DMS114 treated with DMSO at 0.1 percent for 48 hours (cell line): ENCODE measurements at regions not wholly inside any gene's neighbourhood (a gene's known extent, or its start where the extent isn't known, plus 50 kb on each side); places are given as distances from the start of the nearest gene placed in this dataset.

Source experiments
- DNase-seq: peaks from one replicate; lab custom pipeline; 2025; ENCODE audit not compliant: unreplicated experiment; lab: John Stamatoyannopoulos, UW

DNA sequence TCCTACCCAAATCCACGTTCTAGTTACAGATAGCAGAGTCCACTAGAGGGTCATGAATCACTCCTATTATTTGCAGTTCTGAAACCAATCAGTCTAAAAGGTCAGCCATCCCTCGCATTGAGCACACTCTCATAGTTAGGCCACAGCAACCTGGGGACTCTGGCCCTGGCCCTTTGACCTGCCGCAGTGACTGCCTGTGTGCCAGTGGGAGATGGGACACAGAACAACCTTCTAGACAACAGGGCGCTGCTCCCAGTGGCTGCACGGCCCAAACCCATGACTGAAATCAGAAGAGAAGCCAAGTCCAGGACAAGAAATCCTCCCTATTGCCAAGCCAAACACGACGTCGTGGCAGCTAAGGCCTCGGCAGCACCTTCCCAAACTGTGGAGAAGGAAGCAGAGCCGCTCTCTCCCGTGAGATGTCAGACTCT lies 158.5 kb downstream of the HERPUD2 start:
- DNase-seq = no peak

DNA sequence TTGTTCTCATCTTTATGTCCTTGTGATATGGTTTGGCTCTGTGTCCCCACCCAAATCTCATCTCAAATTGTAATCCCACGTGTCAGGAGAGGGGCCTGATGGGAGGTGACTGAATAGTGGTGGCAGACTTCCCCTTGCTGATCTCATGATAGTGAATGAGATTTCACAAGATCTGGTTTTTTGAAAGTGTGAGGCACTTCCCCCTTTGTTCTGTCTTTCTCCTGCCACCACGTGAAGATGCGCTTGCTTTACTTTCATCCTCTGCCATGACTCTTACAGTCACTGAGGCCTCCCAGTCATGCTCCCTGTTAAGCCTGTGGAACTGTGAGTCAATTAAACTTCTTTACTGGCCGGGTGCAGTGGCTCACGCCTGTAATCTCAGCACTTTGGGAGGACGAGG lies 161.0 kb downstream of the HERPUD2 start:
- no peak for DNase-seq

DNA sequence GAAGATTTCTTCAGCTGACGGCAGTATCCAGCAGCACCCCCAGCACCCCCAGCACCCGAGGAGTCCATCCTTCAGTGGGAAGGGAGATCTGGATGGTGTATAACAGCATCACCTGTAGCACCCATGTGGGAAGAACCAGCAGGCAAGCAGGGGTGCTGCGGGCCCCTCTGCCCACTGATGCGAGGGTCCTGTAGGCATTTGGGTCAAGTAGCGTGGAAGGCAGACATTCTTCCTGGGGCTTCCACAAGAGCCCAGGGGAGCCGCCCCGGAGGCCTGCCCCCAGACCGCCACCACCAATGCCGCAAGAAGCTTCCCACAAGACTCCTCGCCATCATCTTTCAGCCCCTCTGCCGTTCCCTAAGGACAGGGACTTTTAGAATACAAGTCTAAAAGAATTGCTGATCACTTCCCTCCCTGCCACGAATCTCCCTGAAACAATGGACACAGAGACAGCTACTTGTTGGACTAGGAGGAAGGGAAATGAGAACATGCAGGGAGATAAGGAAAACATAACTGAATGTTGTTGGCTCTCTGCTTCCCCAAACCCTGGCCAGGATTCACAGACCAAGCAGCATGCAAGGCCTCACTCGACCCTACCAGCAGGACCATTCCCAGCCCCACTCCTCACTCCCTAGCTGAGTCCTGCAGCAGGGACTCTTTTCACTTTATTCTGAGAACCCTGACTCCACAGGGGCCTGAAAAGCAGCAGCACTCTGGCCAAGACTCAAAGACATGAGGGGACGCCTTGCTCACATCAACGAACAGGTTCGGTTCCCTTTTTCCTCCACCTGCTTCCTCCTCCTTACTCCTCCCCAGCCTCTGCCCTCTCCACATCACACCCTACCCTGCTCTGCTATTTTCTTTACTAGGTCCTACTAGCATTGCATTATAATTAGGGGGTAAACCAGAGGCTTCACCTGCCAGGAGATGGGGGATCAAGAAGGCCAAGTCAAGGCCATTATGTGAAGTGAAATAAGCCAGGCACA lies 164.5 kb downstream of the HERPUD2 start:
- DNase-seq = no peak

DNA sequence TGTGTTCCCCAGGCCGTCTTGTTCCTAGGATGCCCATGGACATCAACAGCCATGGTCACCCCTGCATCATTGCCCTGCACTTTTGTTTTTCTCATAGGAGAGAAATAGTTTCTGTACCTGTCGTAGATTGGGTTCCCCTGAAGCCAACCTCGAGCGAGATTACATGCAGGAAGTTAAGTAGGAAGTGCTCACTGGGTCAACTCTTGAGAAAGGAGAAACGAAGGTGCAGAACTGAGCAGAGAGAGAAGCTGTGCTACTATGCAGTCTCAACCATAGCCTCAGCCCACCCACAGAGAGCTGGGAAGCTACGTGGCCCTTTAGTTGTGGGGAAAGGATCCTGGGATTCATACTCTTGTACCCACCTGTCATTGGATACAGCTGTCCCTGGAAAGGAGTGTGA lies 165.2 kb downstream of the HERPUD2 start:
- DNase-seq = no peak

DNA sequence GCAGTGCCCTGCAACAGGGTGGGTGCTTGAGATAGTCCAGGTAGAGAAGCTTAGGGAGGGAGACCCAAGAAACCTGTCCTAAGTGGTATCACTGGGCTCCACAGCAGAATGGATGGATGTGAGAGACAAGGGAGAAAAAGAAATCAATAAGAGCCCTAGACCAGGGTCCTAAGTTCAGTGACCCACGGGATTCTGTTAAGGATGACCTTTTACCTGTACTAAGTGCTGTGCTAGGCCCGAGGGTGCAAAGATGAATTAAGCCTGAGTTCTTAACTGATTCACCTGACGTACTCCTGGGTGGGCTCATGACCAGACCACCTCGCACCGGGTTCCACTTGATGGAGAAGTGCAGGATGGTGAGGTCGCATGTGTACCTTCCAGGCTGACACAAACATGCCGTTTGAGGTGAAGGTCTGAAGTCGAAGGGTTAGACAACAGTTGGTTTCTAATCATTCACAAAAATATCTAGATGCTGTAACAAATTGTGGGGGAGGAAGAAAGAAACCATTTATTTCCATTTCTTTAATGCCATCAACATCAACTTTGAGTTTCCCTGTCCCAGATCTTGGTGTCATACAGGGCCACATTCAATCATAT lies 166.5 kb downstream of the HERPUD2 start:
- no peak for DNase-seq

DNA sequence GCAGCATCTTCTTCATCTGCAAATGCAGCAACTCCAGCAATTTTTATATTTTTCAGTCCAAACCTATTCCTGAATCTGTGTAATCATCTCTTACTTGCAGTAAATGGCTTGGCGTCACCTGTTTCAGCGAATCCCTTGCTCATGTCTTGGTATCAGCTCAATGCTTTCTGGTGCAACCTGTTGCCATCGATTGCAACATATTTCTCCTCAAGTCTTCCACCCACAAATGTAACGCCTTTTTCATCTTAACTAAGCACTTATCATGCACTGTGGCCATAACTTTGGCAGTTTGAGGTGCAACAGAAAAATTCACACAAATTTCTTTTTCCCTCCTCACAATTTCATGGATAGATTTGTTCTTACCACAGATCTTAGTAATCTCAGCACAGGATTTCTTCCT lies 168.3 kb downstream of the HERPUD2 start:
- DNase-seq = no peak

DNA sequence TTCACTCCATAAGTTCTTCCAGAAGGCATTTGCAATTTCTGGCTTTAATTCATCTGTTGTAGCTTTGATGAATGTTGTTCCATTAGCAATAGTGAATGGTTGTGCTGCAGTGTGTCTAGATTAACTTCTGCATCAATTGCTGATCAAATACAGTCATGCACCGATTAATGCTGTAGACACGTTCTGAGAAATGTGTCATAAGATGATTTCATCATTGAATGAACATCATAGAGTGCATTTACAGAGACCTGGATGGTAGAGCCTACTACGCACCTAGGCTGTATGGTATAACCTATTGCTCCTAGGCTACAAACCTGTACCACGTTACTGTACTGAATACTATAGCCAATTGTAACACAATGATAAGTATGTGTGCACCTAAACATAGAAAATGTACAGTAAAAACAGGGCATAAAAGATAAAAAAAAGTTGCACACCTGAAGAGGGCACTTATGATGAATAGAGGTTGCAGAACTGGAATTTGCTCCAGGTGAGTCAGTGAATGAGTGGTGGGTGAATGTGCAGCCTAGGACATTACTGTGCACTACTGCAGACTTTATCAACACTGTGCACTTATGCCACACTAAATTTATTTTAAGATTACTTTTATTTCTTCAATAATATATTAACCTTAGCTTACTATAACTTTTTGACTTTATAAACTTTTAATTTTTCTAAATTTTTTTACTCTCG lies 170.7 kb downstream of the HERPUD2 start:
- DNase-seq = no peak

DNA sequence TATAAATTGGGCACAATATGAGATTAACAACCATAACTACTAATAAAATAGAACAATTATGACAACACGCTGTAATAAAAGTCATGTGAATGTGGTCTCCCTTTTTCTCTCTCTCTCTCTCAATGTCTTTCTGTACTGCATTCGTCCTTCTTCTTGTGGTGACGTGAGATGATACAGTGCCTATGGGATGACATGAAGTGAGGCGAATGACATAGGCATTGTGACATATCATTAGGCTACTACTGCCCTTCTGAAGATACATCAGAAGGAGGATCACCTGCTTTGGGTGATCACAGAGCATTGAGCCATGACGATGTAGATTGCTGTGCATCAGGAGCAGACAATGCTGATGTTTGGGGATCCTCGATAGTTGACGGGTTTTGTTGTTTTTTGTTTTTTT lies 171.6 kb downstream of the HERPUD2 start:
- no peak for DNase-seq

DNA sequence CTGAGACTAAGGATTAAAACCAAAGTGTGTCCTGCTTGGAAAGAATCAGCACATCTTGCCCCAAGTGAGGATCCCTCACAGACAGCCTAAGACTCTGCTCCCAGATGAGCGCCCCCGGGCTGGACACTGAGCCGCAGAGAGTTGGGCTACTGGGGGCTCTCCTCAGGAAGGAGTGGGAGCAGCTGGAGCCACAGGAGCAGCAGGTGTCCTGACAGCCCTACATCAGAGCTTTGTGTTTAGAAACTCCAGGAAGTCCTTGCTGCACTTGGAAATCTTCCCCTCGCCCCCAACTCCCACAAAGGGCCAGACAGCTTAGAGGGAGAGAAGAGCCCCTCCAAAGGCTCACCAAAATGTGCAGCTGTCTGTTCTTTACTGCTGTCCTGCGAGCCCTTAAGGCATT lies 172.2 kb downstream of the HERPUD2 start:
- no peak for DNase-seq

DNA sequence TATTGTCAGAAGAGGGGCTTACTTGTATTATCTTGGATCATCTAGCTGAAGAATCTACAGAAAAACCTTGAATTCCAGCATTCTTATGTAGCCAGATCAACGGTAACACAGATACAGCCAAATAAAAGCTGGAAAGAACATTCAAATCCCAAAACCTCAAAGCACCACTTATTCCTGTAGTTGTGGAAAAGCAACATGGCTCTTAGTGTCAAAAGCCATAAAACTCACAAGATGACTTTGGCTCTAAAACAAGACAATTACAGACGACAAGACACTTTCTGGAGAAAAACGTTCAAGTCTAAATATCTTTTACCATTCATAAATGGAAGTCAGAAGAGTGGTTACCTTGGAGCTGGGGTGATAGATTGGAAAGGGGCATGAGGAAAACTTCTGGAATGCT lies 173.0 kb downstream of the HERPUD2 start:
- no peak for DNase-seq

DNA sequence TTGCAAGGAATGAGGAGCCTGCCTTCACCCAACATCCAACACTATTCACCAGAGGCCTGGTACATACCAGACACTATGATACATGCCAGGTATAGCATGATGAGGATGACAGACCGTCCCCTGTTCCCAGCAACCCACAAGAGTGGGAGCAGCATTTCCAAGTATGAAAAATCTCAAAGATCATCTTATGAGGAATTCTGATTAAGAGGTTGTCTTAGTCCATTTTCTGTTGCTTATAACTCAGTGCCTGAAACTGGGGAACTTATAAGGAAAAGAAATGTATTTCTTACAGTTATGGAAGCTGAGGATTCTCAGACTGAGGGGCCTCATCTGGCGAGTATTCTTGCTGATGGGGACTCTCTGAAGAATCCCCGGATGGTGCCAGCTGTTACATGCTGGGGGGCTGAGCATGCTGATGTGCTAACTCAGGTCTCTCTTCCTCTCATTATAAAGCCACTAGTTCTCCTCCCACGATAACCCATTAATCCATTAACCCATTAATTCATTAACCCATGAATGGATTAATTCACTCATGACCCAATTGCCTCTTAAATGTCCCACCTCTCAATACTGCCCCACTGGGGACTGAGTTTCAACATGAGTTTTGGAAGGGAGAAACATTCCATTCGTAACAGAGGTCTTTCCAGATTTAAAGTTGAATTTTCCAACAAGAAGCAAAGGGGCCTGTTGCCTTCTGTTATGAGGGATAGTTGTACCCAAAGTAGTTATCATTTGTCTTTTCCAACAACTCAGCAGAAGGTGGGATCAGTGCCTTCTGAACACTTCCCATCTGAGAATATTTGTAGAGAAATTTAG lies 173.9 kb downstream of the HERPUD2 start:
- no peak for DNase-seq

DNA sequence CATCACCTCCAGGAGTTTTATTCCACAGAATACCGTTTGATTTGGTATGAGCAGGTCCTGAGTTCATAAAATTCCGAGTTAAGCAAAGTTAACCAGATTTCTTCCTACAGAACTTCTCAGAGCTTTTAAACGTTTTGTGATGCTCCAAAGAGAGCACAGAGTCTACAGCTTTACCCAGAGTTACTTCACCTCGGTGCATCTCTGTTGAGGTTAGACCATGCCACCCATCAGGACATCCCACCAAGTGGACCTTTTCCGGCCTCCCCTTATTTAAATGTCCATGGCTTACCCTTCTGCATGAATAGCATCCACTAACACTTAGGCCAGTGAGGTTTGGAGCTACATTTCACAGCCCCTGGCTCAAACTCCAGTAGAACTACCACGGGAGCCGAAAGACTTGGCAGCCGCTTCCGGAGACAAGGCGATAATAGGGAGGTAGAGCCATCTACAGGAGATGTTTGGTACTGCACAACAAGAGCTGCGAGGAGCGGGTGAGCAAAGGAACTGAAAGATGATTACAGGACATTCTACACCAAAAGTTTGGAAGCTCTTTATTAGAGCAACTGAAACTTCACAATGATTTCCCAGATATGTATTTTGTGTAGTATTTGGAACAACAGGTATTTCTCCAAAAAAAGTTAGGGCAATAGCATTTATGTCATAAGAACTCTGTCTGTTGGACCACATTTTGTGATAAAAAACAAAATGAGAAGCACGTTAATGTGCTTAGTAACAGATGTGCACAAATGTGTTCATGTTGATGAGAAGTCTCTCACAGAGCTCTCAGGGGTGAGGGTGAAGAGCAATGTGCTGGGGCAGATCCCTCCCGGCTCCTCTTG lies 174.7 kb downstream of the HERPUD2 start:
- DNase-seq = peak; percentile 67

DNA sequence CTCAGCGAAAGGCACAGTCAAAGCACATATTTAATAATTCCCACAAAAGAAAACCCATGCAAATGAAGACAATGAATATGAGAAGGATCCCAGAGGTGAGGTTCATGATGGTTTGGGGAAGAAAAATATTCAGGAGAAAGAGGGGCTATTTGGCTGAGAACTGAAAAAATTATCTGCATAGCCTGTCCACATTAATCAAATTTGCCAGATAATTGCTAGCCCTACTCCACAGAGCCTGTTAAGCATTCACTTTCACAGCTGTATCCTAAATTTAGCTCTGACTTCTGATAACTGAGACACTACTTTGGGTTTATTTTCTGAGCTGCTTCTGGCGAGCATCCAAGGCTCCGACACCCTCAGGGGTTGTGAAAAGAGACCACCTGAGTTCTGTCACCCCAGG lies 176.2 kb downstream of the HERPUD2 start:
- DNase-seq = no peak

DNA sequence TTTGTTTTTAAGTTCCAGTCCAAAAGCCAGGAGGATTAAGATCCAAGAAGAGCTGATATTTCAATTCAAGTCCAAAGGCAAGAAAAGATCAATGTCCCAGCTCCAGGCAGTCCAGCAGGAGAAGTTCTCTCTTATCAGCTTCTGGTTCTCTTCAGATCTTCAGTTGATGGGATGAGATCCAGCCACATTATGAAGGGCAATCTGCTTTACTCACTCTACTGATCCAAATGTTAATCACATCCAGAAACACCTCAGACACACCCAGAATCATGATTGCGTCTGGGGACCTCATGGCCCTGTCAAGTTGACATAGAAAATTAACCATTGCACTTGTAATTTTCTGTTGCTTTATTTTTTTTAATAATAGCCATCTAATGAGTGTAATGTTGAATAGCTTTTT lies 178.4 kb downstream of the HERPUD2 start:
- no peak for DNase-seq

DNA sequence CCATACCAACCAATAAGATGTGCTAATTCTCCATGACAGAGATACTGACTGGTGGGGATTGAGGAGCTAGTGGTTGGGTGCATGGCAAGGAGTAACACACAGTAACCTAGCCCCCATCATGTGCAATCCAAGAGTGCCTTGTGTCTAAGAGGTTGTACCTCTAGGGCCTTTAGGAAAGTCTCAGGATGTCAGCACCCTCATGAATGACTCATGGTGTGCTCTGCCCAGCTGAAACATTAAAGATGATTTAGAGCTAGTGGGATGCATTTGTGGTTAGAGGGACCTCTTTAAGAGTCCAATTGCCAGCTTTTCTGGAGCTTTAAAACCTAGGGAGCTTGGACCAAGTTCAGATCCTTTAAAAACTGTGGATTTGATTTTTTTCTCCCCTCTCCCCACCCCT lies 181.1 kb downstream of the HERPUD2 start:
- no peak for DNase-seq

DNA sequence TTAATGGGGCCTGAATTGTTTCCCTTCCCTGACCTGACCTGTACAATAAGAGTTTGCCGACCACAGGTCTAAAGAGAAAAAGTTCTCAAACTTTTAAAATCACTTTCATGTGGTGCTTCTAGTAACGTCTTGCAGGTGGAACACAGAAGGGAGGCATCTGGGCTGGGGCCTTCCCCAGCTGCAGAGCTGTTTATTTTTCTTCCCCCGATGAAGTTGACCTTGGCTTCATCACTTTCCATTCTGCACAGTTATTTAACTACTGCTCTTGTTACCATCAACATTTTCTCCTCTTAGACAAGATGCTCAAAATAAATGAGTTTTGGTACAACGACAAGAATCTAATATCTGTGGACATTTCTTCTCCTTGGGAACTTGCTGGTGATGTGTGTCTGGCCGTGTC lies 181.7 kb downstream of the HERPUD2 start:
- no peak for DNase-seq

DNA sequence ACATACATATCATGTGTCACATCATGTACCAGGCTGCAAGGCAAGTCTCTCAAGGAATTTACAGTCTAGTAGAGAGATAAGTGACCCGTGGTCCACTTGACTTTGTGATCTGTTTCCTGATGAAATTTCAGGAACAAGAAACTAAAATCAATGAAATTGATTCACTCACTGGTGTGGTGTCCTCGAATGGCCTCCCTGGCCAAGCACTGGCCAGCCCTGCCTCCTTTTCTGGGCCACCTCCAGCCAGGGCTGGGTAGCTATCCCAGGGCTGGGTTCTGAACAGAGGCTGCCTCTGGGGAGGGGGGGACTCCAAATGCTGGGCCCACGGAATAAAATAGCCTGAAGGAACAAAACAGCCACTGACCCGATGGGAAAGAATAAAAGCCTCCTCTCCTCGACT lies 182.2 kb downstream of the HERPUD2 start:
- no peak for DNase-seq

DNA sequence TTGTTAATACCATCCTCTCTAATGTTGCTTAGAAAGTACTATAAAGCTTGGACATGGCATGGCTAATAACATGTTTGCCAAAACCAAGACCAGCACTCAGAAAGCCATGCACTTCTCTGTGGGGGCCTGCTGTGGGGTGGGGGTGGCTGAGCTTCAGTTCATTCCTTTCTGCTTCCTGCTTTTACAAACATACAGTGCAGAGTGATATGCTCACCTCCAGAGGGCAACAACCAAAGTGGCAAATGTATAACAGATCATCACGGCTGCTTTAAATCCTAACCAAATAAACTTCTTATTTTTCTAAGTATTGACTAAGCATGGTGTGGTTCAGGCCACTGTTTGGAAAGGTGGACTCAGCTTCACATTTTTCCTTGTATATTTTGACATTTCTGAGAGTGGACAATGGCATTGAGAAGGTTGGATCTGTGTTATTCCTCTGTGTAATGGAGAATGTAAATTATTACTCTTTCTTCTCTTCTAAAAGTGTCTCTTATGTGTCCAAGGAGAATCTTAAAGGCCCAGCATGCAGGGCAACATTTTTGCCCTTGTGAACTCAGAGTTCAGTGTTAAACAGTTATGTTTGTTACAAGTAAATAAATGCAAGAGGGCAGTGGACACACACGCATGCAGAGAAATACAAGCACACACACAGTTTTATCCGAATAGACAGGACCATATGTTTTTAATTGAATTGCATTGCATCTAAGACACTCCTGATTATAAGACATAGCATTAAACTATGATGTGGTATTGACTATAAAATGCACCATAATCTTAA lies 186.1 kb downstream of the HERPUD2 start:
- DNase-seq = no peak

DNA sequence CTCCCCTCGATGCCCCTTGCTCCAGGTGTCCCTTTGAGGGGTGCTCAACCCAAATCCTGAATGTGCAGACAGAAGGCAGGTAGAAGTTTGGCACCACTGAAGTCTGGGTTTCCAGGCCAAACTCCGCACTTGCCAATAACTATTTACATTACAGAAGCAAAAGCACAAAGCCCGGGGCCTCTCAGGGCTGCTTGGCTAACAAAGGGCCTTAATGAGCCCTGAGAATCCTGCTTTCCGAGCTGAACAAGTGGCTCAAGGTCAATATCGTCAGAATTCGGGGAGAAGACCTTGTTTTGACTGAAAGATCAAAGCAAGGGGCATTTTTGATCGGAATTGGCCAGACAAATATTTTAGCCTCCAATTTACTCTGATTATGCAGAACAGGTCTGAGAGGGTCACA lies 189.9 kb downstream of the HERPUD2 start:
- DNase-seq = no peak
